ENCODE measurements at regions not wholly inside any gene's neighbourhood (a gene's known extent, or its start where the extent isn't known, plus 50 kb on each side); places are given as distances from the start of the nearest gene placed in this dataset.
"Not testable (repeated sequence)": the region's sequence is repeated elsewhere in the genome, so short reads cannot be mapped to it uniquely, and the experiment has no call there.

DNA sequence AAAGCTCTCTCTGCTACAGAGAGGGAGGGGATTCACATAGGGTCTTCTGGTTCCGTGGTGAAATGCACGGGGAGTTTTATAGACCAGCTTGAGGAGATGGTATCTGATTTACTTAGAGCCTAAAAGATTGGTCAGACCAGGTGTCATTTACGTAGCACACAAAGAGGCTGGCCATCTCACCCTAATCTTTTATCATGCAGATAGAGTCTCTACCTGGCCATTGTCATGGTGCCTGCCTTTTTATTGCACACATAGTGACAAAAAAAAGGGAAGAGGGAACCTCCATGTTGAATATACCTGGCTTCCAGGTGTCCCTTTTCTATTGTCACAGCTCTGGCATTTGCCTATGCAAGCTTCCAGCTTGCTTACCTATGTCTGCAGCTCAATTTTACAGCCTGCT, 1456.1 kb downstream of the GATA3 start:
- Mint-ChIP-seq H3K27ac (no peak overlapping the region), H3K4me1 (no peaks in the 10 kb centered on the region), H3K9me3 (no peaks in the 10 kb centered on the region), H3K27me3 (no peaks in the 10 kb centered on the region), H3K4me3 (no peak overlapping the region), H3K36me3 (ENCODE audit: low read depth) (no peaks in the 10 kb centered on the region)
- intact Hi-C loops (cut with micrococcal nuclease) = no loop called here
- DNase-seq = no peak

DNA sequence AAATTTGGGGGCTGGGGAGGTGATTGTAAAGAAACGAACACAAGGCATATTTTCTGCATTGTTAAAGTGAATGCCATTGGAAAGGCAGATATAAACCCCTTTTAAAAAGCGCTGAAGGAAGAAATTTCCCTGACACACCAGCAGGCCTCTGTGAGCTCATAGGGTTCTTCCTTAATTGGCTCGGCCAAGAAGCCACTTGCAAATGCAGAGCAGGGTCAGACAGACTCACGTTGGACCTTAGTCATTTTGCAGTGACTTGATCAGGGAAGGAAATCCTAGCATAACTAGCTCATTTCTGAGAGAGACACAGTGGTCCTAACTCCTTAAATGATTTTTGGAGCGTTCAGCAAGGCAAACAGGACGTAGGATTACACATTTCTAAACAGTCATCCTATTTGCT, 1461.4 kb downstream of the GATA3 start:
- no peaks in the 10 kb centered on the region for H3K4me1 Mint-ChIP-seq
- H3K27me3 Mint-ChIP-seq = no peaks in the 10 kb centered on the region
- intact Hi-C loops (cut with micrococcal nuclease) = no loop called here
- H3K9me3 Mint-ChIP-seq = no peaks in the 10 kb centered on the region
- H3K27ac Mint-ChIP-seq = no peak overlapping the region
- H3K36me3 Mint-ChIP-seq (ENCODE audit: low read depth) = no peaks in the 10 kb centered on the region
- no peak overlapping the region for H3K4me3 Mint-ChIP-seq
- no peak for DNase-seq

DNA sequence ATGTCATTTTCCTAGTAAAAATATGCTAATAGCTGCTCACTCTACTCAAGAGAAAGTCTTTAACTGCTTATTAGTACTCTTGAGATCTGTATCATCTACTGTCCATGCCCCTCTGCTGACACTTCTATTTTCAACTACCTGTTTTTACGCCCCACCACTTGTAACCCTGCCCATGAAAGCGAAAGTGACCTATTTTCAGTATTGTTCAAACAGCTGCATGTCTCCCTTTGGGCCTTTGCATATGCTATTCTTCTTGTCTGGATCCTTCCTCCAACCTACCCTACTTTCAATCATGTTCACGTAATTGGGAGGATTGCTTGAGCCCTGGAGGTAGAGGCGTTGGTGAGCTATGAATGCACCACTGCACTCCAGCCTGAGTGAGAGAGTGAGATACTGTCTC, 1481.3 kb downstream of the GATA3 start:
- Mint-ChIP-seq H3K9me3 (no peaks in the 10 kb centered on the region), H3K36me3 (ENCODE audit: low read depth) (no peaks in the 10 kb centered on the region), H3K4me1 (no peaks in the 10 kb centered on the region), H3K27me3 (no peaks in the 10 kb centered on the region), H3K4me3 (no peak overlapping the region), H3K27ac (no peak overlapping the region)
- DNase-seq = no peak
- intact Hi-C loops (cut with micrococcal nuclease) = no loop called here

DNA sequence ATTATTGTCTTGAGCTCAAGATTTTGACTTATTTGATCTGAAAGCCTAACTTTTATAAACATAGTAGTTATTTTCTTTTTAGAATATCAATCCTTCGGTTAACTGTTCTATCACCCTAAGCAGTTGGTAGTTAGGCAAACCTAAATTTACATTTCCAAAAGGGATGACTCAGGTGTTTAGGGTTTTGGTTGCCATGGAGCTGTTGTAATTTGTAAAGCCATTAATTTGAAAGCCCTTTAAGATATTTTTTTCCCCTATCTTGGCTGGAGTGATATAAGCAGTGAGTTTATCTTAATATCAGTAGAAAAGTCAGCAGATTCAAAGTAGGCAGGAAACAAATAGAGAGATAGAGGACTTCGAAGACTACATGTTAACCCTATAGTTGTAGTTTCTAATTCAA, 1472.6 kb upstream of the CELF2 start:
- Mint-ChIP-seq H3K4me1 (no peaks in the 10 kb centered on the region), H3K36me3 (ENCODE audit: low read depth) (no peaks in the 10 kb centered on the region), H3K9me3 (no peaks in the 10 kb centered on the region), H3K27me3 (no peaks in the 10 kb centered on the region), H3K27ac (no peak overlapping the region), H3K4me3 (no peak overlapping the region)
- DNase-seq = no peak
- intact Hi-C loops (cut with micrococcal nuclease) = no loop called here

DNA sequence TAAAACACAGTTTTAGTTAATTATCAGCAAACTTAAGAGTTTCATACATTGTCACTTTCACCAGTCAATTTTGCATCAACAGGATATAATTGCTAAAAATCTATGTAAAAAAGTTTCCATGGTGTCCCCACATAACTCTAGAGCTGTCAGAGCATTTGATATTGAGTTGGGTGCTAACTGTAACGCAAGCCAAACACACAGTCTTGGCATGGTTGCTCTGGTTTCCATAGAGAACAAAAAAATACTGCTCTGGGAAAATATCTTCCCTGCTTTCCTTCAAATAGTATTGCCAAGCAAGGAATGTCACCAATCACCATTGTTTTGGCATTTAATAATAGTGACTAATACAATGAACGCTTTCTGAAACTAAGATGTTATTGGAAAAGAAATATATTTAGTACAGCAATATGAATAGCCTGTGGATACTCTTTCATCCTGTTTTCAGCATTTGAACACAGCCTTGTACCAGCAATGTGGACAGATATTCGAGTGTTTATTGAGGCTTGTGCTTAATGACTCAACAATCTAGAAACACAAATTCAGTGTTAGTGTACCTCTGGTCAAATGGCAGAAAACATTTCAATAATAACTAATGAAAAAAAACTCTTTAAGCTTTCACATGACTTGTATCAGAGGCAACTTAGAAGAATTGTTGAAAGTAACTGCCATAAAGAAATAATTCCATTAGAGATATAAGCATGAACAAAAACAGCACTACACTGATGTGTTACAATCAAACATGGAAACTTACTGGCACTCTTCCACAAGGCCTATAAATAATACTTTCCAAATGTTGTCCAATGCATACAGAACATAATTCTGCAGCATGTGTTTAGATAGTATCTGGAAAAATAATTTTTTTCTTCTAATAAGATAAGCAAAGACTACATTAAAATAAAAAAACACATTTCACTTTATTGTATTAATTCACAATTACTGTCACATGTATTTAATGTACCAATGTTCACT, 1469.5 kb upstream of the CELF2 start:
- Mint-ChIP-seq H3K27ac (no peak overlapping the region), H3K27me3 (no peaks in the 10 kb centered on the region), H3K4me1 (no peaks in the 10 kb centered on the region), H3K36me3 (ENCODE audit: low read depth) (no peaks in the 10 kb centered on the region), H3K4me3 (no peak overlapping the region), H3K9me3 (no peaks in the 10 kb centered on the region)
- no peak for DNase-seq
- intact Hi-C loops (cut with micrococcal nuclease) = no loop called here

DNA sequence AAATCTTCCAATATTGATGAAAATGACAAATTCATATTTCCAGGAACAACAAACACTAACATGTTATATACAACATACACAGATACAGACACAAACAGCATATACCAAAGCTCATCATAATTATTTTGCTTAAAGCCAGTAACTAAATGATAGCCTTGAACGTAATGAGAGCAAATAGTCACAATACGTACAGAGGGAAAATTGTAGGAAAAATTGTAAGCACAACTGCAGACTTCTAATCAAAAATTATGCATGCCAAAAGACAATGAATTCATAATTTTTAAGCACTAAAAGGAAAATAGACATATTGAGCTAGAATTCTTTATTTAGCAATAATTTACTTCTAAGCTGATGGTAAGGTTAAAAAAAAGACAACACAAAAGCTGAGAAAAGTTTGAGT, 1466.9 kb upstream of the CELF2 start:
- Mint-ChIP-seq H3K36me3 (ENCODE audit: low read depth) (no peaks in the 10 kb centered on the region), H3K27ac (no peak overlapping the region), H3K4me3 (no peak overlapping the region), H3K27me3 (no peaks in the 10 kb centered on the region), H3K9me3 (no peaks in the 10 kb centered on the region), H3K4me1 (no peaks in the 10 kb centered on the region)
- DNase-seq = no peak
- intact Hi-C loops (cut with micrococcal nuclease) = no loop called here

DNA sequence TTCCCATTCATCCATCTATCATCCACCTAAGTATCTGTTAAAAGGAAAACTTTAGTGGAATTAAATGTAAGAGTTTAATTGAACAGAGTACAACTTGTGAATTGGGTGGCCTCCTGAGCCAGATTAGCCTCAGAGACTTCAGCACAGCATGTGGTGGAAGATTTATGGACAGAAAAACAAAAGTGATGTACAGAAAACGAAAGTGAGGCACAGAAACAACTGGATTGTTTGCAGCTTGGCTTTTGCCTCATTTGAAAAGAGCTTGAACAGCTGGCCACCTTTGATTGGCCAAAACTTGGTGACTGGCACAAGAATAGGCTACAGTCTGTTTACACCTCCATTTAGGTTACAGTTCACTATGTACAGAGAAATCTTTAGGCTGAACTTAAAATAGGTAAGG, 1463.4 kb upstream of the CELF2 start:
- Mint-ChIP-seq H3K9me3 (no peaks in the 10 kb centered on the region), H3K27ac (no peak overlapping the region), H3K4me3 (no peak overlapping the region), H3K36me3 (ENCODE audit: low read depth) (no peaks in the 10 kb centered on the region), H3K27me3 (no peaks in the 10 kb centered on the region), H3K4me1 (no peaks in the 10 kb centered on the region)
- intact Hi-C loops (cut with micrococcal nuclease) = no loop called here
- DNase-seq = no peak

DNA sequence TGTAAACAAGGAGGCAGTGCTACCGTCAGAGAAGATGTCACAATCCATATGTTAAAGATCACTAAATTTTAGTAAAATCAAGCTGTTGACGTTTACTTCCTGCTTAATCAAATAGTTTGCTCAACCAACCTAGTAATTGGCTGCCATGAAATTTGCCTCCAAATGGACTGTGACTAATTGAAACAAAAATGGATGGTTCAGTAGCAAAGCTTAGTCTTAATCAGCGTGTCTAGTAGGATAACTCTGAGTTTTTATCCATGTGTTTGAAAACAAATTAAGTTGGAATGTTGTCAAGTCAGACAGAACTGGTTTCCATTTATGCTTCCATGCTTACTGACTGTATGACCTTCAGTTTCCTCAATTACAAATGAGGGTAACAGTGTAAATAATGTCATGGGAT, 1456.7 kb upstream of the CELF2 start:
- Mint-ChIP-seq H3K27ac (no peak overlapping the region), H3K4me1 (no peaks in the 10 kb centered on the region), H3K27me3 (no peaks in the 10 kb centered on the region), H3K9me3 (no peaks in the 10 kb centered on the region), H3K36me3 (ENCODE audit: low read depth) (no peaks in the 10 kb centered on the region), H3K4me3 (no peak overlapping the region)
- intact Hi-C loops (cut with micrococcal nuclease) = no loop called here
- no peak for DNase-seq

DNA sequence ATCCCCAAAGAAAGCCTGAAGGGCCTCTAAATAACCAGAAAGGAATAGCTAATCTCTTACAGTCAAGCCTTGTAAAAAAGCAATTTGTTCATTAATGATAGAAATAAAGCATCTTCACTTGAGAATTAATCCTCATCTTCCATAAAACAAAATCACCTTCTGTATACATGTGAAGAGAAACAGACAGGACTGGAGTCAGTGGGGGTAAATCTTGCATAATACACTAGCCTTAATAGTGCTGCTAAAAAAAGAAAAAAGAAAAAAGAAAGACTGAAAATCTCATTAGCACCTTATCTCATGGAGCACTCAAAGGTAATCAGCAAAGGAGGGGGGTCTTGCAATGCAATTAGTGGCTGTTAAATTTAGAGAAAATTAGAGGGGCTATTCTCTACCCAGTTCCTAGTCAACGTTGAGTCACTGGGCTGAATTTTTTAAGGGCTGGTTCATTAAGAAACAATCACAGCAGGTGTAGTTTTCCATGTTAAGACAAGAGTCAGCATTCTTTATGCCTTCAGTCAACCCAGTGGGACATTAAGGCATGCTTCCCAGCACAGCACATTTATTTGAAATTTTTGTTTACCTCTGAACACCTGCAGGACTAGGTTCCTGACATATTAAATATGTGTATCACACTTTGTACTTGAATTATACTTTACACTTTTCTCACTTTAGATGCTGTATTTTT, 1455.7 kb upstream of the CELF2 start:
- intact Hi-C loops (cut with micrococcal nuclease) = no loop called here
- DNase-seq = no peak
- Mint-ChIP-seq H3K4me3 (no peak overlapping the region), H3K27me3 (no peaks in the 10 kb centered on the region), H3K27ac (no peak overlapping the region), H3K9me3 (no peaks in the 10 kb centered on the region), H3K36me3 (ENCODE audit: low read depth) (no peaks in the 10 kb centered on the region), H3K4me1 (no peaks in the 10 kb centered on the region)

DNA sequence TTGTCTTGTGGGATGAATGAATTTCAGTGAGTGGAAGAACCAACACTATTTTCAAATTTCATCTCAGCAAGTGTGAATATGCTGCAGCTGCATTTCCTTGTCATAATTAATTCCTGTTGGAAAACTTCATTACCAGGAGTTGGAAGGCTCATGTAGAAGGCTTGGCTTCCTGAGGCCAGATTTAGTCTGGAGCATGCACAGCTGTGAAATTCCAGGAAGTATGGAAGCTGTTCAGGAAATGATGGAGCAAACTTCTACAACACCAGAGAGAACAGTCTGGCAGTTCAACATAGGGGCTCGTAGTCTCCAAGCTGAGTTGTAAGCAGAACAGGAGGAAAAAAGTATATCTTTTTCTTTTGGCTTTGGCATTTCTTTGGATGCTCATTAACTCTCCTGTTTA, 1439.9 kb upstream of the CELF2 start:
- no peaks in the 10 kb centered on the region for H3K27me3 Mint-ChIP-seq
- no peaks in the 10 kb centered on the region for H3K36me3 Mint-ChIP-seq (ENCODE audit: low read depth)
- intact Hi-C loops (cut with micrococcal nuclease) = no loop called here
- no peaks in the 10 kb centered on the region for H3K9me3 Mint-ChIP-seq
- H3K27ac Mint-ChIP-seq = no peak overlapping the region
- no peak overlapping the region for H3K4me3 Mint-ChIP-seq
- H3K4me1 Mint-ChIP-seq = no peaks in the 10 kb centered on the region
- no peak for DNase-seq

DNA sequence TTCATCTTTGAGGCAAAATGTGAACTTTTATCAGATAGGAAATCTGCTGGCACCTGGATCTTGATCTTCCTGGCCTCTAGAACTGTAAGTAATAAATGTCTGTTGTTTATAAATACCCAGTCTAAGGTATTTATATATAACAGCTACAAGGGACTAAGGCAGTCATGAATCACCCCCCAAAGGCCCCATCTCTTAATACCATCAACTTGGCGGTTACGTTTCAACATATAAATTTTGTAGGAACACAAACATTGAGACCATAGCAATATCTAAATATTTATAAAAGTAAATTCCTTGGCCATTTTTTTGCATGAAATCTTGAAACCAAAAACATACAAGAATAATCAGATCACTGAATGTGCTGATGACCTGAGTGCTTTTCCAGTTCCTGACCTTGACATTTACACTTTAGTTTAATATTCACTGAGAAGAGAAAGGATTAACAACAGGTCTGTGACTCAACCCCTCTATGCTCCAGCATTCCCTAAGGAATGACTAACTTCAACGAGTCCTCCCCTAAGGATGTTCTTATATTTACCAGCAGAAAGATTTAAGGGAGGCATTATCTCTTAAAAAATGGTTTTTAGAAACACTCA, 1438.5 kb upstream of the CELF2 start:
- DNase-seq = no peak
- no peaks in the 10 kb centered on the region for H3K36me3 Mint-ChIP-seq (ENCODE audit: low read depth)
- H3K4me1 Mint-ChIP-seq = no peaks in the 10 kb centered on the region
- no peak overlapping the region for H3K4me3 Mint-ChIP-seq
- H3K27ac Mint-ChIP-seq = no peak overlapping the region
- intact Hi-C loops (cut with micrococcal nuclease) = no loop called here
- no peaks in the 10 kb centered on the region for H3K27me3 Mint-ChIP-seq
- H3K9me3 Mint-ChIP-seq = no peaks in the 10 kb centered on the region

DNA sequence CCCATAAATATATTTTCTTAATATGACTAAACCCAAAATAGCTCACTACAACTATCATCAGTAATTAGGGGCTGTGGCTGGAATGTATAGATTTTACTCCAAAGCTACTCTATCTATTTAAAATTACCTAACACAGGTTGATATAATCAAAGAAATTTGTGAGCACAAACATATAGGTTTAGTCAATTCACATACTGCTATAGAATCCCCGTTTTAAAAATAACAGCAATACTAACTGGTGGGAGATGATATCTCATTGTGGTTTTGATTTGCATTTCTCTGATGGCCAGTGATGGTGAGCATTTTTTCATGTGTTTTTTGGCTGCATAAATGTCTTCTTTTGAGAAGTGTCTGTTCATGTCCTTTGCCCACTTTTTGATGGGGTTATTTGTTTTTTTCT, 1434.9 kb upstream of the CELF2 start:
- H3K4me3 Mint-ChIP-seq; H3K4me1 Mint-ChIP-seq; DNase-seq; H3K9me3 Mint-ChIP-seq; H3K27me3 Mint-ChIP-seq; intact Hi-C loops (cut with micrococcal nuclease); H3K27ac Mint-ChIP-seq; H3K36me3 Mint-ChIP-seq (ENCODE audit: low read depth): not testable (repeated sequence)

DNA sequence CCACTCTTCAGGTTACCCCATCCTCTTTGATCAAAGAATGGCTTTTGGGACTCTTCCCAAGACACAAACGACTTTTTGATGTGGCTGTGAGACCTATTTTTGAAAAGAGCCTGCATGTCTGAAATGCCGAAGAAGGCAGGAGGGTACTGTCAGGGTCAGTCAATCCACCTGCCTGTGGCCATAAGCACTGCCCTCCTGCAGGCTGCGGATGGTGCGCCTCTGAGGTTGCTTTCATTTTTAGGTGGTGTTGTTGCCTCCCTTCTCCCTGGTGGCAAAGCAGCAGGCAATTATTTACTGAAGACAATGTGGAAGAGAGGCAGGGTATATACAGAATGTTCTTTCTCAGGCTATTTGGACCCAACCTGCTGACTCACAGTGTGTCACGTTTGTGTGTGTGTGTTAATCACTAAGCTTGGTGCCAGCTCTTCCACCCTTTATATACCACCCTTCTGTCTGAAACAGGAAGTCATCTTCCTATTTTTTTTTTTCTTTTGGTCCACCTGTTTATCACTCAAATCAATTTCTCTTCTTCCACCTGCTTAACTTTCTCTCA, 1421.2 kb upstream of the CELF2 start:
- Mint-ChIP-seq H3K27me3 (no peaks in the 10 kb centered on the region), H3K4me1 (no peaks in the 10 kb centered on the region), H3K27ac (no peak overlapping the region), H3K36me3 (ENCODE audit: low read depth) (no peaks in the 10 kb centered on the region), H3K4me3 (no peak overlapping the region), H3K9me3 (no peaks in the 10 kb centered on the region)
- intact Hi-C loops (cut with micrococcal nuclease) = no loop called here
- DNase-seq = no peak

DNA sequence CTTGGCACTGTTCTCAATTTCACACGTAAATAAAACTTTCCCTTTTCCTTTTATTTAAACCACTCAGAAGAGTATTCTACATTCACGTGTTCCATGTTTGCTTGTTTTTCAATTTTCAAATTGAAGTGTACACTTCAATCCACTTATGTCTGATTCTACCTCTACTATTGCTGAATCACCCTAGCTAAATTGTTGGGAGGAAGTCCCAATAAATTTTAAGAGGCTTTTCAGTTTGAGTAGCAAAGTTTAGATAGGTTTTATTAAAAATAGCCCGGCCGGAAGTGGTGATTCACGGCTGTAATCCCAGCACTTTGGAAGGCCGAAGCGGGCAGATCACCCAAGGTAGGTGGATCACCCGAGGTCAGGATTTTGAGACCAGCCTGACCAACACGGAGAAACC, 1414.7 kb upstream of the CELF2 start:
- Mint-ChIP-seq H3K36me3 (ENCODE audit: low read depth) (no peaks in the 10 kb centered on the region), H3K4me3 (no peak overlapping the region), H3K27me3 (no peaks in the 10 kb centered on the region), H3K9me3 (no peaks in the 10 kb centered on the region), H3K27ac (no peak overlapping the region), H3K4me1 (no peaks in the 10 kb centered on the region)
- intact Hi-C loops (cut with micrococcal nuclease) = no loop called here
- DNase-seq = no peak

All from activated CD4-positive, alpha-beta T cell treated with anti-CD3 and anti-CD28 coated beads, Interleukin-2, amount 10 ng/mL, durations not matched to agents 24 days and 14 days (primary cell).